ENCODE measurements at regions not wholly inside any gene's neighbourhood (a gene's known extent, or its start where the extent isn't known, plus 50 kb on each side); places are given as distances from the start of the nearest gene placed in this dataset.

- no peak for DNase-seq
Observed at GRCh38 chr5:36355516-36355915, 53.8 kb upstream of the RANBP3L start.

- no peak for DNase-seq
Observed at GRCh38 chr5:36356915-36357314, 55.2 kb upstream of the RANBP3L start.

GRCh38 chr5:36357391-36357975 lies 55.8 kb upstream of the RANBP3L start:
- no peak for DNase-seq

GRCh38 chr5:36359267-36359666 lies 57.6 kb upstream of the RANBP3L start:
- DNase-seq = no peak

GRCh38 chr5:36360307-36360706 lies 58.6 kb upstream of the RANBP3L start:
- DNase-seq = no peak

GRCh38 chr5:36363101-36363500 lies 61.4 kb upstream of the RANBP3L start:
- no peak for DNase-seq

- DNase-seq = no peak
Observed at GRCh38 chr5:36363744-36364143, 62.0 kb upstream of the RANBP3L start.

- no peak for DNase-seq
Observed at GRCh38 chr5:36364473-36364872, 62.8 kb upstream of the RANBP3L start.

GRCh38 chr5:36365896-36366295 lies 64.2 kb upstream of the RANBP3L start:
- DNase-seq = no peak

- no peak for DNase-seq
Observed at GRCh38 chr5:36366883-36367282, 65.2 kb upstream of the RANBP3L start.

- DNase-seq = no peak
Observed at GRCh38 chr5:36367524-36367923, 65.8 kb upstream of the RANBP3L start.

- no peak for DNase-seq
Observed at GRCh38 chr5:36369219-36369690, 67.6 kb upstream of the RANBP3L start.

GRCh38 chr5:36370073-36370472 lies 68.4 kb upstream of the RANBP3L start:
- DNase-seq = no peak

GRCh38 chr5:36371366-36371765 lies 69.7 kb upstream of the RANBP3L start:
- DNase-seq = no peak

- DNase-seq = no peak
Observed at GRCh38 chr5:36373527-36374086, 71.9 kb upstream of the RANBP3L start.

- no peak for DNase-seq
Observed at GRCh38 chr5:36374266-36374862, 72.7 kb upstream of the RANBP3L start.

- no peak for DNase-seq
Observed at GRCh38 chr5:36377192-36377591, 75.5 kb upstream of the RANBP3L start.

GRCh38 chr5:36378551-36378950 lies 76.8 kb upstream of the RANBP3L start:
- DNase-seq = no peak

GRCh38 chr5:36382890-36383289 lies 81.2 kb upstream of the RANBP3L start:
- DNase-seq = no peak

- DNase-seq = no peak
Observed at GRCh38 chr5:36383942-36384341, 82.2 kb upstream of the RANBP3L start.

GRCh38 chr5:36384845-36385244 lies 83.1 kb upstream of the RANBP3L start:
- no peak for DNase-seq

GRCh38 chr5:36385495-36385894 lies 83.8 kb upstream of the RANBP3L start:
- no peak for DNase-seq

GRCh38 chr5:36388288-36388687 lies 86.6 kb upstream of the RANBP3L start:
- DNase-seq = no peak

- DNase-seq = no peak
Observed at GRCh38 chr5:36389245-36389644, 87.5 kb upstream of the RANBP3L start.

GRCh38 chr5:36390640-36391039 lies 88.9 kb upstream of the RANBP3L start:
- DNase-seq = no peak
